GM19372 (cell line): ENCODE measurements at regions not wholly inside any gene's neighbourhood (a gene's known extent, or its start where the extent isn't known, plus 50 kb on each side); places are given as distances from the start of the nearest gene placed in this dataset.

Source experiments
- ATAC-seq: cut with Tn5 transposase; IDR thresholded peaks from one replicate; pipeline ENCODE4 v1.9.1; 2021; ENCODE audit warnings: mild to moderate bottlenecking, low read depth, moderate library complexity; ENCODE audit not compliant: unreplicated experiment

DNA sequence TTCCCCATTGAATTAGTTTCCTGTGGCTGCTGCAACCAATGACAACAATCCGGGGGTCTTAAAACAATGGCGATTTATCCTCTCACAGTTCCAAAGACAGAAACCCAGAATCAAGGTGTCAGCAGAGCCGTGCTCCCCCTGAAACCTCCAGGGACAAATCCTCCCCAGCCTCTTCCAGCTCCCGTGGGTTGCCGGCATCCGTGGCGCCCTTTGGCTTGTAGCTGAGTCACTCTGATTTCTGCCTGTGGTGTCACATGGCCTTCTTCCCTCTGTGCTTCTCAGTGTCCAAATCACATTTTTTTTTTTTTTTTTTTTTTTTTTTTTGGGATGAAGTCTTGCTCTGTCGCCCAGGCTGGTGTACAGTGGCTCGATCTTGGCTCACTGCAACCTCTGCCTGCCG, 64.5 kb upstream of the STX18 start:
- ATAC-seq, result no peak

DNA sequence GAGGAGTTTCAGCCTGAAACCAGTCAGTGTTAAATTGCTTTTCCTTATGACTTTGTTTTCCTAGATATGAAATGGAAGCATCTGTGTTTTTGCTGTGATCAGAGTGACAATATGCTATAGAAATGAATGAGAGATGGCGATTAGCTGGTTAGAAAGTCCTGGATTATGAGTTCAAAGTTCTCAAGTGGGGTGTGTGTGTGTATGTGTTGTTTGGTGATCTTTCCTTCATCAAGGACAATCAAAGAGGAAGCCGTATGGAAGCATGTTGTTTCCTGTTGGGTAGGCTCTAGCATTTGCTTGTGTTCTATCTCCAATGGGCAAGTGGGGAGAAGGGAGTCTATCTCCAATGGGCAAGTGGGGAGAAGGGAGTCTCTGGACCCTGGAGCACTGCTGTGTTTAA, 64.0 kb upstream of the STX18 start:
- no peak for ATAC-seq

DNA sequence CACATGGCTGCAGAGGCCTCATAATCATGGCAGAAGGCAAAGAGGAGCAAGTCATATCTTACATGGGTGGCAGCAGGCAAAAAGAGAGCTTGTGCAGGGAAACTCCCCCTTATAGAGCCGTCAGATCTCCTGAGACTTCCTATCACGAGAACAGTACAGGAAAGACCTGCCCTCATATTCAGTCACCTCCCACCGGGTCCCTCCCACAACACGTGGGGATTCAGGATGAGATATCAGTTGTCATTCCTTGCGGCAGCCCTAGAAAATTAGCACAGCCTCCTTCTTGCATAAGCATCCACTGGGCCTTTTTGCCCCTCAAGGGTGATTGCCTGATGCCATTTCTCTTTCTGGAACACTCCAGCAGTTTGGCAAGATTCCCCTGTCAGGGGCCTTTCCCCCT, 61.7 kb upstream of the STX18 start:
- ATAC-seq, result no peak

DNA sequence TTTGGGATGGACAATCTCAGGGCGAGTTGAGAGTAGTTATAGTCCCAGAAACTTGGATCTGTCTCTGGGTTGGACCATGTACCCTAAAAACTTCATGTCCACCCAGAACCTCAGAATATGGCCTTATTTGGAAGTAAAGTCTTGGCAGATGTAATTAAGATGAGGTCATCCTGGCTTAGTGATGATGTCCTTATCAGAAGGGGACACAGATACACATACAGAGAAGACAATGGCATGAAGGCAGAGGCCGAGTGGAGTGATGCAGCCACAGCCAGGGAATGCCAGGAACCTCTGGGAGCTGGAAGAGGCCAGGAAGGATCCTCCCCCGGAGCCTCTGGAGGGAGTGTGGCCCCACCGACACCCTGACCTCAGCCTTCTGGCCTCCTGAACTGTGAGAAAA, 61.2 kb upstream of the STX18 start:
- ATAC-seq, result no peak

DNA sequence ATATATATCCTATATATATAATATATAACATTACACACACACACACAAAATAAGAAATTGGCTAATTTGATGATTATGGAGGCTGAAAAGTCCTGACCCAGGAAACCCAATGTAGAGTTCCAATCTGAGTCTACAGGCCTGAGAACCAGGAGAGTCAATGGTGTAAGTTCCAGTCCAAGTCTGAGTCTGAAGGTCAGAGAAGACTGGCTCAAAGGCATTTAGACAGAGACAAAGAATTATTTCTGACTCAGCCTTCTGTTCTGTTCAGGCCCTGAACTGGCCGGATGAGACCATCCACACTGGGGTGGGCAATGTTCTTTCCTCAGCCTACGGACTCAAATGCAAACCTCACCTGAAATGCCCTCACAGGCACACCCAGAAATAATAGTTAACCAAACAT, 60.6 kb upstream of the STX18 start:
- no peak for ATAC-seq

DNA sequence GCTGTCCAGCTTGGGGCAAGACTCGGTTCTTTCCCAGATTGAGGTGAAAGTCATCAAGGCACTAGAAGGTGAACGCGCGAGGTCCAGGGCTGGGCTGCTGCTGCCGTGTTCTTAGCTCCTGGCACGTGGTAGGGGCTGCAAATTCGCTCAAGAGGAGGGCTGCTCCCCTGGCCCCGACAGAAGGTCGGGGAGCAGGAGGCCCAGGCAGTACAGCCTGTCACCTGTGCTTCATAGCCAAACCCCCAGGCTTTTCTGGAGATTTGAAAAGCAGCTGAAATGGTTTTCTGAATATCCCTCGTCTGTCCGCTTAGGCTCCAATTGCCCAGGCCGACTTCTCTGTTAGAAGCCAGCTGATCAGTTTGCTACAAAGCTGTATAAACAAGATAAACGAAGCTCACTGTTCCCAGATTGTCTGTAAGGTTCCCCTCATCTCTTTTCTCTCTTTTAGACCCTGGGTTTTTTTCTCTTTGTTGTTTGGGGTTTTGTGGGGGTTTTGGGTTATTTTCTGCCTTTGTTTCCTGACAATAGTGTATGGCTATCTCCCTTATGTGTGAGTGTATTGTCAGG, 60.0 kb upstream of the STX18 start:
- no peak for ATAC-seq

DNA sequence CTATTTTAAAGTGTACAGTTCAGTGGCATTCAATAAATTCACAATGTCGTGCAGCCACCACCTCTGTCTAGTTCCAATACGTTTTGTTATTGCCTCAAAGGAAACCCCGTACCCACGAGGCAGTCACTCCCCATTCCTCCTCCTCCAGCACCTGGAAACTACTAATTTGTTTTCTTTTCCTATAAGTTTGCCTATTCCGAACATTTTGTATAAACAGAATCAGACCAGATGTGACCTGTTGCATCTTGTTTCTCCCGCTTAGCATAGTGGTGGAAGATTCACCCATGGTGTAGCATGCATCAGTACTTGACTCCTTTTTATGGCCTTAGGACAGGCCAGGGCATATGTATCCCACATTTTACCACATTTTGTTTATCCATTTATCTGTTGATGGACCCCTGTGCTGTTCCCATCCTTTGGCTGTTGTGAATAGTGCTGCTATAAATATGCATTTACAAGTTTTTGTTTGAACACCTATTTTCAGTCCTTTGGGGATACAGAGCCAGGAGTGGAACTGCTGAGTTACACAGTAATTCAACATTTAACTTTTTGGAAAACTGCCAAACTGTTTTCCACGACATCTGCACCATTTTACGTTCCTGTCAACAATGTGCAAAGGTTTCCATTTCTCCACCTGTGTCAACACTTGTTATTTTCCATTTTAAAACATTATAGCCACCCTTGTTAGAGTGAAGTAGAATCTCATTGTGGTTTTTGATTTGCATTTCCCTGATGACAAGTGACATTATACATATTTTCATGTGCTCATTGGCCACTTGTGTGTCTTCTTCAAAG, 57.8 kb upstream of the STX18 start:
- ATAC-seq, result no peak

DNA sequence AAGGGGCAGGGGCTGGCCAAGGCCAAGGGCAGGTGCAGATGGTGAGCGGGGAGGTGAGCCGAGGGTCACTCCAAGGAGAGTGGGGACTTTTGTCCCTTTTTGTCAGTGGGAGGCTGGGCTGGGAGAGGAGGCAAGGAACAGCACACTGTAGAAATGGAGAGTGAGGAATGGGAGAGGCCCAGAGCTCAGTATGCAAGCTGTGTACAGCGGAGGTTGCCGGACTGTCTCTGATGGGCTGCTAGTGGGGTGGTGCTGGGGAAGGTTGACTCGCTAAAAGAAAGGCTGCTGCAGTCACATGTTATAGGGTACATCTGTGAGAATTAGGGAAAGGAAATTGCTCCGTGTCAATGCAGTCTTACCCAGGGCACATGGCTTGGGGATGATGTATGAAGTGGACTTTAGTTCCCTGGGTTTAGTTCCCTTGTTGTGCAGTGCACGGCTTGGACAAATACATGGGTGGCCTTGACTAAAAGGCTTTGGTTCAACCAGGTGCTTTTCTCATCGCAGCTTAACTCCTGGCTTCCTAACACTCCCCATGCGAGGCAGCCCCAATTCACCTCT, 57.1 kb upstream of the STX18 start:
- ATAC-seq, result no peak

DNA sequence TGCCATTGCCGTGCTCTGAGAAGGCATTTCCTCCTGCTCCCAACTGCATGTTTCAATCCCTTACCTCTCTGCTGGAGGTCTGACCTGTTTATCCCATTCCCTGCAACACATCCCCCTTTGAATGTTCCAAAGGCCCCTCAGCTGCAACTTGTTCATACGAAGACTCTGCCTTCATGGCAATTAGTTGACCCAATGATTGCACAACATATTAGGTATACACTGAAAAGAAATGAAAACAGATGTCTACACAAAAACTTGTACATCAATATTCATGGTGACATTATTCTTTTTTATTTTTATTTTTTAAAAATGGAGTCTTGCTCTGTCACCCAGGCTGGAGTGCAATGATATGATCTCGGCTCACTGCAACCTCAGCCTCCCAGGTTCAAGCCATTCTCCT, 54.9 kb upstream of the STX18 start:
- ATAC-seq, result no peak

DNA sequence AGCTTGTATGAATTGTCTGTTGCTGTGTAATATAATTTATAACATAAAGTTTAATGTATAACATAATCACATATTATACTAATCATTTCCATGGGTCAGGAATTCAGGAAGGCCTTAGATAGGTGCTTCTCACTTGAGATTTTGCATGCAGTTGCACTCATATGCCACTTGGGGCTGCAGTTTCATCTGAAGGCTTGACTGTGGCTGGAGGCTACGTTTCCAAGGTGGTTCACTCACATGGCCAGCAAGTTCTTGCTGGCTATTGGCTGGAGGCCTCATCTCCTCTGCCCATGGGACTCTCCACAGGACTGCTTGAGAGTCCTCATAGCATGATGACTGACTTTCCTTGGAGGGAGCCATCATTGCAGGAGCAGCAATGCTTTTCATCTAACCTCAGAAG, 53.4 kb upstream of the STX18 start:
- ATAC-seq, result no peak

DNA sequence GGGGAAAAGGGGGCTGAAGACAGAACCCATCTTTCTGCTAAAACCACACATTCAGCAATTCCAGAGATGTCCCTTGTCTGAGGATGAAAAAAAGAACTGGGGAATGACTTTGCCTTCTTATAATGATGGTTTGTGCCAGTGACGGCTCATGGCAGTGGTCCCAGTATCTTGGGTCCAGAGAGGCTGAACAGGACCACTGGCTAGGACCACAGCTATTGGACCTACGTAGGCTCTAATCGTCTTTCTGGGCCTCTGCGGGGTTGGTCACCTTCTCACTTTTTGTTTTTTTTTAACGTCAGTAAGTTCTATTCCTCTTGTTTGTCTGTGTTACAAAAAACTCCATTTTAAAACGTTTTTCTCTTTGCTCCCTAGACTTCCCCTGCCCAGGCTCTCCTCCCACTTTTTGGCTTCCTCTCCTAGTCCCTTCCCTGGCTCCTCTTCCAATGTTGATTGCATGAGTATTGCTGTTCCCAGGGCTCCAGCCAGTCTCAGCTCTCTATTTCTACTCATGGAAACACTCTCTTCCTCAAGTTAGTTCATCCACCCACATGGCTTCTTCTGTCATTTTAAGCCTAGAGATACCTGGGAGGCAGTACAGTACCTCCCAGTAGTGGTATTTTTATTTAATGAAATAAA, 52.6 kb upstream of the STX18 start:
- no peak for ATAC-seq

DNA sequence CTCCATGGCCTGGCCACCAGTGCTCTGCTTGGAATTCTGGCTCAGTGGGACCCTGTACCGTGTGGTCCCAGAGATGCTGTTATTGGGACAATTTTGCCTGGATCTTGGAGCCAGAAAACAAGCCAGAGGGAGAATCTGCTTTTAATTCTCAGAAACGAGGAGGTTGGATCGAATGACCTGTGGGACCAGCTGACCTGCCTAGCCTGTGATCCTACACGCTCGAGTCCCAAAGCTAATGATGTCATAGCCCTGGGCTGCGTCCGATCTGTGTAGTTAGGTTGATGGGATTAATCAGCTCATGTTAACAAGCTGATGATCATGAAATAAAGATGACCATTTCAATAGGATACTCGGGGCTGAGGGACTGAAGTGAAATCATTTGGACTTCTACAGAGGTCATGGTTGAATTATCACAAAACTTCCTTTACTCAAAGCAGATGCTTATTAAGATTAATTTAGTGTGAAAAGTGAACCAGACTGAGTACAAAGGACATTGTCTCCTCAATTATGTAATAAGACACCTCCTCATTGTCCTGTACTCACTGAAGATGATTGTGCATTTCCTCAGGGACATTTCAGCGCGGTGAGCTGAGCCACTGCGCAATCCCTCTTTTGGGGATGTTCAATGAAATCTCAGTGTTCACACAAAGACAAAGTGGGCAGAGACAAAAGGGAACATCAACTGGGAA, 51.9 kb upstream of the STX18 start:
- ATAC-seq, result no peak

DNA sequence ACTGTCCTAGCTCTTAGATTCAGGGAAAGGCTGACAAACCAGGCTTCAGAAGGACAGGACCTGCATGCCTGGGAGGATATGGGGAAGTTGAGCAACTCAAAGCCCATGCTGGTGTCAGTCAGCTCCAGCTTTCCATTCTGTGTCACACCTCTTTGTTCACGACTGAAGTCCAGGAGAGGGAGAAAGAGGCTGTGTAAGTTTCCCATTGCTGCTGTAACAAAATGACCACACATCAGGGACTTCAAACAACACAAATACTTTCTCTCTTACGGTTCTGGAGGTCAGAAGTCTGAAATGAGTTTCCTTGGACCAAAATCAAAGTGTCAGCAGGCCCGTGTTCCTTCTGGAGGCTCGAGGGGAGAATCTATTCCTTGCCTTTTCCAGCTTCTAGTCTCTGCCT, 50.6 kb upstream of the STX18 start:
- no peak for ATAC-seq
